SU-DHL-6 (cell line): ENCODE measurements at regions not wholly inside any gene's neighbourhood (a gene's known extent, or its start where the extent isn't known, plus 50 kb on each side); places are given as distances from the start of the nearest gene placed in this dataset.

Source experiments
- CTCF ChIP-seq: fragments of 200-600 bp; sonication (generic); IDR thresholded peaks from one replicate; pipeline ENCODE4 v1.5.1; 2017; ENCODE audit warnings: antibody characterized with exemption, mild to moderate bottlenecking, low read length, moderate library complexity; ENCODE audit not compliant: insufficient read depth, poor library complexity, severe bottlenecking
- EZH2phosphoT487 ChIP-seq: fragments of 200-600 bp; sonication (generic), shearing (Covaris generic); conservative IDR thresholded peaks from 2 replicates; pipeline ENCODE4 v1.6.1; 2018; ENCODE audit warnings: mild to moderate bottlenecking, antibody characterized with exemption, low read length, moderate library complexity, mixed read lengths

GRCh38 chr2:78892295-78892694 is 133.2 kb upstream of the REG3G start:
- TF ChIP-seq CTCF, result no peak
- no peak for TF ChIP-seq EZH2phosphoT487
